HCT116 (cell line): ENCODE measurements at regions not wholly inside any gene's neighbourhood (a gene's known extent, or its start where the extent isn't known, plus 50 kb on each side); places are given as distances from the start of the nearest gene placed in this dataset.

Experiments
- ATAC-seq: fragments of 200-7000 bp; cut with Tn5 transposase; 2 replicates; pipeline ENCODE4 v1.9.1; 2020; ENCODE audit warnings: mild to moderate bottlenecking, moderate library complexity
- BruUV-seq: library from RNA; stranded (reverse); fragments of 400-500 nt; replicated peaks from 2 replicates; lab custom pipeline; 2021; lab: Mats Ljungman, UMichigan
- CTCF ChIA-PET: fragments of 300-600 bp; sonication (Branson Sonifier 250); formaldehyde crosslinking; loops from one replicate; lab custom pipeline; 2021; ENCODE audit warnings: antibody characterized with exemption; lab: Charles Lee
- POLR2A ChIA-PET: fragments of 300-600, 350-600 bp; sonication (Branson Sonifier 250); formaldehyde crosslinking; loops from one replicate; lab custom pipeline; 2021; ENCODE audit warnings: antibody characterized with exemption; lab: Charles Lee
- RAD21 ChIA-PET, 2 experiments: fragments of 300-600 bp; sonication (Branson Sonifier 250); formaldehyde crosslinking; loops; one replicate each; lab custom pipeline; 2023; ENCODE audit warnings: low total read pairs in 2 of 2; ENCODE audit not compliant: uncharacterized antibody in 2 of 2, unreplicated experiment in 2 of 2, low non-redundant PET in 1 of 2; lab: Charles Lee
- DNase-seq: peaks from one replicate; pipeline ENCODE4 v3.0.0-alpha.2; 2010; ENCODE audit warnings: low read depth, low spot score
- H2AFZ ChIP-seq: fragments of 200-600 bp; shearing (Covaris generic), sonication (generic); 2 replicates; pipeline ENCODE4 v1.6.1; 2017; ENCODE audit warnings: low read depth, mixed run types, mixed read lengths, antibody characterized with exemption, low read length; ENCODE audit not compliant: poor library complexity, severe bottlenecking
- H3K27ac ChIP-seq: 2 replicates; pipeline ENCODE4 v1.5.1; 2012; ENCODE audit warnings: low read depth, low read length
- H3K27me3 ChIP-seq: fragments of 200-600 bp; sonication (generic); 2 replicates; pipeline ENCODE4 v1.6.1; 2016; ENCODE audit warnings: mixed run types, low read length, mixed read lengths; ENCODE audit not compliant: insufficient read depth
- H3K36me3 ChIP-seq, 2 experiments: fragments of 200-500 bp in 1 of 2; fragments of 200-600 bp in 1 of 2; sonication (Bioruptor generic) in 1 of 2; sonication (generic) in 1 of 2; 2 replicates each; pipeline versions ENCODE4 v1.5.1 to v1.6.1; 2014 to 2016; ENCODE audit warnings: low read length in 2 of 2, inconsistent platforms in 1 of 2, mixed read lengths in 1 of 2, mixed run types in 1 of 2; ENCODE audit not compliant: insufficient read depth in 2 of 2, control insufficient read depth in 1 of 2
- H3K4me1 ChIP-seq, 2 experiments: fragments of 200-600 bp in 1 of 2; sonication (generic) in 1 of 2; 2 replicates each; pipeline versions ENCODE4 v1.5.1 to v1.6.1; 2012 to 2017; ENCODE audit warnings: low read length in 2 of 2, inconsistent platforms in 1 of 2, mild to moderate bottlenecking in 1 of 2, mixed read lengths in 1 of 2, mixed run types in 1 of 2, moderate library complexity in 1 of 2; ENCODE audit not compliant: insufficient read depth in 2 of 2, control insufficient read depth in 1 of 2
- H3K4me2 ChIP-seq: fragments of 200-600 bp; sonication (generic); 2 replicates; pipeline ENCODE4 v1.6.1; 2017; ENCODE audit warnings: mixed run types, low read length, mixed read lengths
- H3K4me3 ChIP-seq, 2 experiments: fragments of 200-600 bp in 1 of 2; sonication (generic) in 1 of 2; replicated peaks in 1 of 2; 2 replicates each; pipeline ENCODE4 v1.5.1; 2011 to 2016; ENCODE audit warnings: low read length in 2 of 2, control low read depth in 1 of 2, low read depth in 1 of 2, mild to moderate bottlenecking in 1 of 2, mixed read lengths in 1 of 2, mixed run types in 1 of 2
- H3K79me2 ChIP-seq: fragments of 200-600 bp; sonication (generic); 2 replicates; pipeline ENCODE4 v1.6.1; 2017; ENCODE audit warnings: mild to moderate bottlenecking, mixed run types, low read length, moderate library complexity, mixed read lengths; ENCODE audit not compliant: insufficient read depth
- H3K9ac ChIP-seq: fragments of 200-600 bp; sonication (generic); 2 replicates; pipeline ENCODE4 v1.6.1; 2016; ENCODE audit warnings: low read length, mixed read lengths
- H3K9me2 ChIP-seq: fragments of 200-600 bp; sonication (generic), shearing (Covaris generic); 2 replicates; pipeline ENCODE4 v1.6.1; 2017; ENCODE audit warnings: mixed run types, mild to moderate bottlenecking, moderate library complexity; ENCODE audit not compliant: insufficient read depth
- H3K9me3 ChIP-seq, 2 experiments: fragments of 200-500 bp in 1 of 2; fragments of 200-600 bp in 1 of 2; sonication (Bioruptor generic) in 1 of 2; sonication (generic) in 1 of 2; 2 replicates each; pipeline ENCODE4 v1.6.1; 2014 to 2017; ENCODE audit warnings: low read length in 2 of 2, mixed read lengths in 2 of 2, inconsistent platforms in 1 of 2, low read depth in 1 of 2, mild to moderate bottlenecking in 1 of 2, mixed run types in 1 of 2, moderate library complexity in 1 of 2; ENCODE audit not compliant: control insufficient read depth in 1 of 2, insufficient read depth in 1 of 2
- H4K20me1 ChIP-seq: fragments of 200-600 bp; sonication (generic), shearing (Covaris generic); 2 replicates; pipeline ENCODE4 v1.6.1; 2017; ENCODE audit warnings: mixed run types, mild to moderate bottlenecking, moderate library complexity; ENCODE audit not compliant: insufficient read depth
- ATF3 ChIP-seq: IDR thresholded peaks from 2 replicates; pipeline ENCODE4 v1.6.1; 2012
- CBX3 ChIP-seq: IDR thresholded peaks from 2 replicates; pipeline ENCODE4 v1.6.1; 2012; ENCODE audit warnings: low read depth
- CEBPB ChIP-seq: IDR thresholded peaks from 2 replicates; pipeline ENCODE4 v1.6.1; 2012; ENCODE audit warnings: low read depth
- EGR1 ChIP-seq: IDR thresholded peaks from 2 replicates; pipeline ENCODE4 v1.6.1; 2012; ENCODE audit warnings: low read depth
- ELF1 ChIP-seq: IDR thresholded peaks from 2 replicates; pipeline ENCODE4 v1.6.1; 2012; ENCODE audit warnings: low read depth, borderline replicate concordance
- EZH2 ChIP-seq: fragments of 200-600 bp; sonication (generic); IDR thresholded peaks from 2 replicates; pipeline ENCODE4 v1.6.1; 2017; ENCODE audit warnings: antibody characterized with exemption, mixed run types
- EZH2phosphoT487 ChIP-seq: fragments of 200-600 bp; IDR thresholded peaks from 2 replicates; pipeline ENCODE4 v1.6.1; 2018; ENCODE audit warnings: antibody characterized with exemption, borderline replicate concordance
- FOSL1 ChIP-seq: IDR thresholded peaks from 2 replicates; pipeline ENCODE4 v1.6.1; 2012; ENCODE audit warnings: low read depth
- JUND ChIP-seq: IDR thresholded peaks from 2 replicates; pipeline ENCODE4 v1.6.1; 2012
- MAX ChIP-seq: IDR thresholded peaks from 2 replicates; pipeline ENCODE4 v1.6.1; 2012
- SIN3A ChIP-seq: IDR thresholded peaks from 2 replicates; pipeline ENCODE4 v1.6.1; 2012; ENCODE audit warnings: low read depth
- SP1 ChIP-seq: IDR thresholded peaks from 2 replicates; pipeline ENCODE4 v1.6.1; 2012; ENCODE audit warnings: low read depth
- SRF ChIP-seq: IDR thresholded peaks from 2 replicates; pipeline ENCODE4 v1.6.1; 2012; ENCODE audit warnings: low read depth
- YY1 ChIP-seq: IDR thresholded peaks from 2 replicates; pipeline ENCODE4 v1.6.1; 2011; ENCODE audit warnings: low read length, low read depth, moderate library complexity, mild to moderate bottlenecking; ENCODE audit not compliant: insufficient replicate concordance; ENCODE audit errors: extremely low read depth
- ZBTB33 ChIP-seq: IDR thresholded peaks from 2 replicates; pipeline ENCODE4 v1.6.1; 2011; ENCODE audit warnings: mild to moderate bottlenecking, low read length, moderate library complexity; ENCODE audit not compliant: insufficient replicate concordance; ENCODE audit errors: extremely low read depth
- ZFX ChIP-seq: fragments of 450-650 bp; IDR thresholded peaks from 2 replicates; pipeline ENCODE4 v1.6.1; 2017
- ZNF274 ChIP-seq: fragments of 200-500 bp; sonication (Bioruptor generic); IDR thresholded peaks from 2 replicates; pipeline ENCODE4 v1.6.1; 2014; ENCODE audit warnings: mild to moderate bottlenecking, low read depth, low read length, inconsistent platforms
- intact Hi-C: fragments of 100-400 bp; cut with micrococcal nuclease; formaldehyde crosslinking; loops from 2 replicates; pipeline ENCODE4 v1.10.0; 2022

- Histone ChIP-seq H3K4me2 (no peak overlapping the region), H4K20me1 (no peaks in the 10 kb centered on the region), H3K9me2 (no peaks in the 10 kb centered on the region), H3K79me2 (no peaks in the 10 kb centered on the region), H3K36me3 (no peaks in the 10 kb centered on the region), H3K9ac (no peak overlapping the region), H2AFZ (no peak overlapping the region), H3K27ac (no peak overlapping the region), H3K27me3 (no peaks in the 10 kb centered on the region), H3K9me3 (no peaks in the 10 kb centered on the region), H3K4me1 (peaks cover 0 to 6% of the 10 kb centered on the region in 2 experiments; a peak in 2 of 4 replicates), H3K4me3 (no peak overlapping the region)
- CTCF ChIA-PET: no interaction called here
- ATAC-seq (no peak), DNase-seq (no peak)
- no peak for TF ChIP-seq CEBPB
- no peak for TF ChIP-seq YY1
- no peak for TF ChIP-seq SP1
- no peak for TF ChIP-seq SIN3A
- TF ChIP-seq EZH2: no peak
- no peak for TF ChIP-seq JUND
- TF ChIP-seq SRF: no peak
- TF ChIP-seq FOSL1: no peak
- no peak for TF ChIP-seq CBX3
- no peak for TF ChIP-seq ATF3
- TF ChIP-seq EZH2phosphoT487: no peak
- no peak for TF ChIP-seq ZNF274
- TF ChIP-seq MAX: no peak
- TF ChIP-seq EGR1: no peak
- TF ChIP-seq ELF1: no peak
- TF ChIP-seq ZBTB33: no peak
- no peak for TF ChIP-seq ZFX
- POLR2A ChIA-PET: no interaction called here
- RAD21 ChIA-PET: no interaction called here
- intact Hi-C loops: no loop called here
- BruUV-seq: no TSS peak
Observed at GRCh38 chr4:164508771-164509170, 245.2 kb upstream of the SMIM31 start.
